ENCODE measurements at regions not wholly inside any gene's neighbourhood (a gene's known extent, or its start where the extent isn't known, plus 50 kb on each side); places are given as distances from the start of the nearest gene placed in this dataset.
"Not testable (repeated sequence)": the region's sequence is repeated elsewhere in the genome, so short reads cannot be mapped to it uniquely, and the experiment has no call there.

DNA sequence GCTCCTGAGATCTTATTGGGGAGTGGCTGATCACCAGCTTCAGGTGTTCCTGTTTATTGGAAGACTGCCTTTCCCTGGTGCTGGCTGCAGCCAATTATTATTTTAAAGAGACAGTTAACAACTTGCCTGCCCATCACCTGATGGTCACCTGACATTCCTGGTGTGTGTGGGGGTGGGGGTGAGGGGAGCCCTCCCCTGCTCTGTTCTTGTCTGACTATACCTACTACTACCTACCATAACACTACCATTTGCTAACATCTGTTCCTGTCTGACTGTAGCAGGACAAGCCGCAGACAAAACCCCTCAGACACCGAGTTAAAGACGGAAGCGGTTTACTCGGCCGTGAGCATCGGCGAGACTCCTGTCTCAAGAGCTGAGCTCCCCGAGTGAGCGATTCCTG lies 54.9 kb upstream of the NBPF3 start:
- no peak for DNase-seq (ENCODE audit: low read depth in 2 of 2)

GRCh38 chr1:21384620-21385019 lies 55.3 kb upstream of the NBPF3 start:
- no peak for DNase-seq (ENCODE audit: low read depth in 2 of 2)

DNA sequence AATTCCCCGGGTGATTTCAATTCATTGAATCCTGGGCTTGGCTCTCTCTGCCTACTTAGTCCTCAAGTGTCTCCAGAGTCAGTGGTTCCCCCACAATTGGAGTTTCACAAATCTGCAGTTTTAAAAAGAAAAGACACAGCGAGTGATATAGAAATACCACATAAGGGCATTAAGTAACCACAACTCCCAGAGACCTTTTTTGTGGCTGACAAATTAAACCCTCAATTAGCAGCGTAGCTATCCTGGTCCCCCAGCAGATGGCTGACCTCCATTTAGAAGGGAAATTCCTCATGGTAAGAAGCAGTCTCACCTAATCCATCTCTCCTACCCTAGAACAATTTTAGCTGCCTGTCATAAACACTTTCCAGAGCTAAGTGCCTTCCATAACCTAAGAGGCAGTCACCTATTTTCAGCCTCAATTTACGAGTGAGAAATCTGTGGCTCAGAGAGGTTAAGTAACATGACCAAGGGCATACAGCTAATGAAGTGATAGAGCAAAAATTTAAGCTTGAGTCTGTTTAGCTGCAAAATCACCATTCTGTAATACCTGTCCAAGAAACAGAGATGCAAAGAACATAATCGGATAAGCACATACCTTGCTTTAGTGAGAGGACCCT lies 56.0 kb upstream of the NBPF3 start:
- no peak for DNase-seq (ENCODE audit: low read depth in 2 of 2)

GRCh38 chr1:21381354-21381753 lies 58.6 kb upstream of the NBPF3 start:
- no peak for DNase-seq (ENCODE audit: low read depth in 2 of 2)

DNA sequence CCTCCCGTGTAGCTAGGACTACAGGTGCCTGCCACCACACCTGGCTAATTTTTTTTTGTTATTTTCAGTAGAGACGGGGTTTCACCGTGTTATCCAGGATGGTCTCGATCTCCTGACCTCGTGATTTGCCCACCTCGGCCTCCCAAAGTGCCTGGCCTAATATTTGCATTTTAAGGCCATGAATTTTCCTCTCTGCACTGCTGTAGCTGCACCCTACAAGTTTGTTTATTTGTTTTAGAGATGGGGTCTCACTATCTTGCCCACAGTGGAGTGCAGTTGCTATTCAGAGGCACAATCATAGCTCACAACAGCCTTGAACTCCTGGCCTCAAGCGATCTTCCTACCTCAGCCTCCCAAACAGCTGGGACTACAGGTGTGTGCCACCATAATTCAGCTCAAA lies 59.8 kb upstream of the NBPF3 start:
- DNase-seq (ENCODE audit: low read depth in 2 of 2): not testable (repeated sequence)

DNA sequence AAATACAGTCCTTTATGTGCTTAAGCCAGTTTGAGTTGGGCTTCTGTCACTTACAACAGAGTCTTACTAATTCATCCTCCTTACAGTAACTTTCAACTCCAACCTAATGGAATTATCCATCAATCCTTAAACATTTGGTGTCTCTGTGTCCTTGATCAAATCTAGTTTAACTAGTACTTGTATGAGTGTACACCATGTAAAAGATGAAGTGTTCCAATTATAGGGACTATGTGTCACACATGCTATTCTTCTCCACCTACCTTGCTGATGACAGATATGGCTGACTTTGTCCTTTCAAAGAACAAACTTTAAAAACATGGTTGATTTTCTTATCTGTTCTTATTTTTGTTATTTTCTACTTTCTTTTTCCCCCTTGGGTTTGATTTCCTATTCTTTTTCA lies 60.4 kb upstream of the NBPF3 start:
- no peak for DNase-seq (ENCODE audit: low read depth in 2 of 2)

DNA sequence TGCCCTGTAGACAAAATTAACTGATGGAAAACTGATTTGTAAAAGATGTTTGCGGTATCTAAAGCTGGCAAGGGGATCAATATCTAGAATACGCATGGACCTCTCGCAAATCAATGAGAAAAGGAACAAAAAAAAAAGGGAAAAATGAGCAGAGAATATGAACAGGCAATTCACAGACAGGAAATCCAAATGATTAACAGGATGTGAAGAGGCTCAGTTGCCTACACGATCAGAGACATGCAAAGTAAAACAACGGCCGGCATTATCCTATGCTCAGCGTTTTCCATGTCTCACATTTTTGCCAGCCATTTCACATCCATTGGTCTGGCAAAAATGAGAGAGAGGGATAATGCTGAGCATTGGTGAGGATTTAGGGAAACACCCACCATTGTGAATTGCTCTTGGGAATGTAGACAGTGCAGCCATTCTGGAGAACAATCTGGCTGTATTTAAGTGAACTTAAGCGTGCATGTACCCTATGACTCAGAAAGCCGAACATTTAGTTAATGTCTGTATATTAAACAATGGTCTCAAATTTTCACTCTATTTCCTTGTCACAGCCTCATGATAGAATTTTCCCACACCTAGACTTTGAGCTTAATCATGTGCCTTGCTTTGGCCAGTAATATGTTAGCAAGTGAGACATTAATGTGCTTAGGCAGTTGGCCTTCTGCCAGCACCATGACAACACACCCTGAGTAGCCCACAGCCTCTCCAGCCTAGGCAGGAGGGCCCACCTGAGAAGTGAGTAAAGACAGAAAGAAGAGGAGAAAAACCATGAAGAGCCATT lies 61.0 kb upstream of the NBPF3 start:
- no peak for DNase-seq (ENCODE audit: low read depth in 2 of 2)

- DNase-seq (ENCODE audit: low read depth in 2 of 2): no peak
These were observed 67.6 kb upstream of the NBPF3 start for GRCh38 chr1:21372383-21372782.

DNA sequence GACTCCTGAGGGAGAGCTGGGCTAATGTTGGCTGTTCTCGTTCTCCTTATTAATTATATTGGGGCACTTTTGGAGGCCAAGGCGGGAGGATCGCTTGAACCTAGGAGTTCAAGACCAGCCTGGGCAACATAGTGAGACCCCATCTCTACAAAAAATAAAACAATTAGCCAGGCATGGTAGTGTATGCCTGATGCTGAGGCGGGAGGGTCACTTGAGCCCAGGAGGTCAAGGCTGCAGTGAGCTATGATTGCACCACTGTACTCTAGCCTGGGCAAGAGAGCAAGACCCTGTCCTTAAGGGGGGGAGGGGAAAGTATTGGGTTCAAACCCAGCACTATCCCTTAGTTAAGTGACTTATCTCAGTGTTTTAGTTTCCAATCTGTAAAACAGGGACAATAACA lies 70.0 kb upstream of the NBPF3 start:
- no peak for DNase-seq (ENCODE audit: low read depth in 2 of 2)

- DNase-seq (ENCODE audit: low read depth in 2 of 2): peak in 1 of 2 donors; percentile 38
These were observed 71.2 kb upstream of the NBPF3 start for GRCh38 chr1:21368515-21369289.

DNA sequence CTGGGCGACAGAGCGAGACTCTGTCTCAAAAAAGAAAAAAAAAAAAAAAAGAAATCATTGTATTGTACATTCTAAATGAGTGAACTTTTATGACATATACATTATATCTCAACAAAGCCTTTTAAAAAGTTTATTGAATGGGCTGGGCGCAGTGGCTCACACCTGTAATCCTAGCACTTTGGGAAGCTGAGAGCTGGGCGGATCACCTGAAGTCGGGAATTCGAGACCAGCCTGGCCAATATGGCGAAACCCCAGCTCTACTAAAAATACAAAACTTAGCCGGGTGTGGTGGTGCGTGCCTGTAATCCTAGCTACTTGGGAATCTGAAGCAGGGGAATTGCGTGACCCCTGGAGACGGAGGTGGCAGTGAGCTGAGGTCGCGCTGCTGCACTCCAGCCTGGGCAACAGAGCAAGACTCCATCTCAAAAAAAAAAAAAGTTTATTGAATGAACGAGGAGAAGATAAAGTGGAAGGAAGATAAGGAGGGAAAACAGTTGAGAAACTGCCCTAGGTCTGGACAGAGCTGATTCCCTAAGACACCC lies 71.9 kb upstream of the NBPF3 start:
- not testable (repeated sequence) for DNase-seq (ENCODE audit: low read depth in 2 of 2)

DNA sequence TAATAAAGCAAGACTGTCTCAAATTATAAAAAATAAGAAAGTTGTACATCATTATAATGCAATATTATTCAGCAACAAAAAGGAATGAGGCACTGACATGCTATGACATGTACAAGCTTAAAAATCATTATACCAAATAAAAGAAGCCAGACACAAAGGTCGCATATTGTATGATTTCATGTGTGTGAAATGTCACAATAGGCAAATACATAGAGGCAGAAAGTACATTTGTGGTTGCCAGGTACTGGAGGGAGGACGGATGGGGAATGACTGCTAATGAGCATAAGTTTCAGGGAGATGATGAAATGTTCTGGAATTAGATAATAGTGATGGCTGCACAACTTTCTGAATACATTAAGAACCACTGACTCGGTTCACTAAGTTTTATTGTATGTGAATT lies 73.6 kb upstream of the NBPF3 start:
- no peak for DNase-seq (ENCODE audit: low read depth in 2 of 2)

GRCh38 chr1:21365036-21365435 lies 74.8 kb upstream of the ECE1 start:
- no peak for DNase-seq (ENCODE audit: low read depth in 2 of 2)

DNA sequence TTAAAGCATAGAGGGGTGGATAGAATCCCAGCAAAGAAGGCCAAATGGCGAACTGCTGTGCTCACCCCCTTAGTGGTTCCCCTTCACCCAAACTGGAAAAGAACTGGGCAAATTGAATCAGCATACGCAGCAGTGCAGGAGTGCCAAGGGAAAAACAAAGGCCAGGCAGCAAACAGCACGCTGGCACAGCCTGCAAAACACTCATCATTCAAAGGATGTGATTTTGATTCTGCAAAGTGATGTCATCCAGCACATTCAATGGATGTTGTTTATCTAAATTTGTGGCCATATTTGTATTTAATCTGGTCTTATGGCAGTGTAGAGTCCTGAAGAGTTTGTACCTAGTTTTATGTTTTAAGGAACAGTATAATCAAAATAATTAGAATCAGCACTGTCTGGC lies 71.8 kb upstream of the ECE1 start:
- no peak for DNase-seq (ENCODE audit: low read depth in 2 of 2)

DNA sequence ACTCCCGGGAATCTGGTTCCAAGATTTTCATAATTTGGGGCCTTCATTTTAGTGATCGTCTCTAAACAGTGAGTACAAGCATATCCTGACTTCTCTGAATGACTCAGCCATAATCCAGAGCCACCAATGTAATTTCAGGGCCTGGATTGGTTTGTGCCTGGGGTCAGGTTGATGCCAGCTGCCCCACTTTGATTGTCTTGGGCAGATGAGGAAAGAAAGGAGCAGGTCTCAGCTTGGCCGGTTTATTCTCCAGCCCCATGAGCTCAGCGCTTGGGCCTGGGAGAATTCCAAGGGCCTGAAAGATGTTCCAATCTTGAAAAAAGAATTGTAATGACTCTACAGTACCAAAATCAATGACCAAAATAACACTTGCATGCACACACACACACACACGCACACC lies 71.2 kb upstream of the ECE1 start:
- DNase-seq (ENCODE audit: low read depth in 2 of 2): no peak

- no peak for DNase-seq (ENCODE audit: low read depth in 2 of 2)
These were observed 66.9 kb upstream of the ECE1 start for GRCh38 chr1:21357161-21357560.

DNA sequence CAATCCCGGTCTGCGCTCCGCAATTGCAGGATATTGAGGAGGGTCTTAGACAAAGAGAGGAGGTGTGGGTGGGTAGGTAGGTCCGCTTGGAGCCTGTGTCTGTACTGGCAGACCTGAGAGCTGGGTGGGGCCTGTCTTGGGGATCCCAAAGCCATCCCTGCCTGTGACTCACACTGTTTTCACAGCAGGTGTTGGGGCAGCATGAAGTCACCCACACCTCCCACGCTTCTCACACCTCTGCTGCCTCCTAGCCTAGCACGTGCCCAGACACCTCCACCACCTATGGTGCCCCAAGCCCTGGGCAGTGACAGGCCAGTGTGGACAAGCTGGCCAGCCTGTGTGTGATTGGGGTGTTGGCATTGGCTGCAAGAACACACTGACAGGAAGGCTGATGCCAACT lies 65.7 kb upstream of the ECE1 start:
- no peak for DNase-seq (ENCODE audit: low read depth in 2 of 2)

DNA sequence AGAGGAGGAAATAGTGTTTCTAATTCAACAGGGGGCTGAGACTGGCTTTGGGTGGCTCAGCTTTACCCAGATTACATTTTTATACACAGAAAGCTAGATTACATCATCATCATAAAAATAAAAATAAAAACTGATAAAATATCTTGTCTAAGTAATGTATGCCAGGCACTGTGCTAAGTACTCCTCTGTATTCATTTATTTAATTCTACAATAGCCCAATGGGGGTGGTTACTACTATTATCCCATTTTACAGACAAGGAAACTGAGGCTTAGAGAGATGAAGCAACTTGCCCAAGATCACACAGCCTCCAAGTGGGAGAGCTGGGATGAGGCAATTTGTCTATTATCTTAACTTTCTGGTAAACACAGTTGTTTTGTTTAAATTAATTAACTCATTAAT lies 62.3 kb upstream of the ECE1 start:
- DNase-seq (ENCODE audit: low read depth in 2 of 2): no peak

- no peak for DNase-seq (ENCODE audit: low read depth in 2 of 2)
These were observed 61.6 kb upstream of the ECE1 start for GRCh38 chr1:21351901-21352300.

DNA sequence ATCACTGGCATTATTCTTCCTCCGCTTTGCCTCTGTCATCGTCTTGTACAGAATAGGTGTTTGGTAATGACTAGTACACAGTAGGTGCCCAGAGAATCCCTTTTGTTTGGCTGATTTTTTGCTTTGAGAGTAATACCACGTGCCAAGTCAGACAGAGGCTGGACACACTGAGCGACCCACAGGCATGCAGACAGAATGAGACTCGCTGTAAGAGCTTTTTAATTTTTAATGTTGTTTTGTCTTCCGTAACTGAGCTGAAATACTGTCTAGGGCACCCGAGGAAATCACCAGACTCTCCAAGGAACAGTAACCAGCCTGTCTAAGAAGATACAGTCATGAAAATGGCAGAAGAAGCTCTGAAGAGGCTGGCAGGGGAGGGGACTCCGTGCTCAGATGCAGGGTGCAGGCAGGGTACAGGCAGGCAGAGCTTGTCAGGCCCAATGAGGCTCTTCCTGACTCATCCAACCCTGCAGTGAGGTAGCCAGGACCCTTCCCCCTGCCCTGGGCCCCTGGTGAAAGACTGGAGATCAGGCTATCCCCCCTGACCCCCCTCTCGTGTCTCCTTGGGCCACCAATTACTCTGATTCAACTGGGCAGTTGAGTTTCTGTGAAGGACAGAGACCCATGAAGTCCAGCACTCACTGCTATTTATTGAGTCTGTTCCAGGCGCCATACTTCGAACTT lies 60.1 kb upstream of the ECE1 start:
- DNase-seq (ENCODE audit: low read depth in 2 of 2): no peak

DNA sequence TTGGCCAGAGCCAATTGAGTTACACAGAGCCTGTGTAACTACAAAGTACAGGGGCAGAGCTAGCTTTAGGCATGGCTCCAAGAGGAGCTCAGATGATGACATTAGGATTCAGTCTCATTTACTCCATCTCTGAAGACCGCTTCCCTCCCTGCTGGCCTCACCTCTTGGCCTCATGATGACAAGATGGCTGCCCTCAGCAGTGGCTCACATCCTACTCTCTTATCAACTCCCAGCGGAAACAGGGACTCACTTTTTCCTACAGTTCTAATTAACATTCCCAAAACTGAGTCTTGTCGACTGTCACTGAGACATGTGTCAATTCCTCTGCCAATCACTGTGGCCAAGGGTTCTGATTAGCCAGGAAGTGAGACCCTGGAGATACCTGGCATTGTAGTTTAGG lies 59.4 kb upstream of the ECE1 start:
- DNase-seq (ENCODE audit: low read depth in 2 of 2): no peak

GRCh38 chr1:21347072-21347581 lies 56.9 kb upstream of the ECE1 start:
- DNase-seq (ENCODE audit: low read depth in 2 of 2): no peak

Data from activated CD8-positive, alpha-beta memory T cell treated with anti-CD3 and anti-CD28 coated beads for 4 hours (primary cell).